Small intestine (tissue), 7 donors: ENCODE measurements at regions not wholly inside any gene's neighbourhood (a gene's known extent, or its start where the extent isn't known, plus 50 kb on each side); places are given as distances from the start of the nearest gene placed in this dataset.
"Not testable (repeated sequence)": the region's sequence is repeated elsewhere in the genome, so short reads cannot be mapped to it uniquely, and the experiment has no call there.

Source experiments
- DNase-seq, 2 donors: peaks; one replicate each; pipeline versions ENCODE4 v3.0.0 to v3.0.0-alpha.2; 2013
- FAIRE-seq: peaks from 2 replicates; lab custom pipeline; 2012; peaks lifted over from hg19 to GRCh38; lab: Jason Lieb, UNC
- H3K27ac ChIP-seq, 3 donors: one replicate each; pipeline ENCODE4 v1.5.1; 2013; ENCODE audit warnings: low read length in 2 of 3, mild to moderate bottlenecking in 2 of 3, control low read depth in 1 of 3, inconsistent platforms in 1 of 3, low read depth in 1 of 3, moderate library complexity in 1 of 3
- H3K27me3 ChIP-seq, 3 donors: one replicate each; pipeline ENCODE4 v1.6.1; 2013; ENCODE audit warnings: low read length in 3 of 3, inconsistent platforms in 1 of 3; ENCODE audit not compliant: control insufficient read depth in 3 of 3, insufficient read depth in 3 of 3
- H3K36me3 ChIP-seq, 3 donors: one replicate each; pipeline ENCODE4 v1.6.1; 2013; ENCODE audit warnings: low read length in 3 of 3, inconsistent platforms in 1 of 3, low read depth in 1 of 3, mild to moderate bottlenecking in 1 of 3, moderate library complexity in 1 of 3; ENCODE audit not compliant: control insufficient read depth in 3 of 3, insufficient read depth in 2 of 3
- H3K4me1 ChIP-seq, 3 donors: one replicate each; pipeline ENCODE4 v1.6.1; 2013; ENCODE audit warnings: low read length in 2 of 3, inconsistent platforms in 1 of 3, low read depth in 1 of 3, mild to moderate bottlenecking in 1 of 3, moderate library complexity in 1 of 3; ENCODE audit not compliant: control insufficient read depth in 3 of 3, insufficient read depth in 2 of 3
- H3K4me3 ChIP-seq, 3 donors: one replicate each; pipeline ENCODE4 v1.5.1; 2013; ENCODE audit warnings: low read length in 3 of 3, control low read depth in 1 of 3, inconsistent platforms in 1 of 3, low read depth in 1 of 3, mild to moderate bottlenecking in 1 of 3, moderate library complexity in 1 of 3
- H3K9me3 ChIP-seq, 2 donors: one replicate each; pipeline ENCODE4 v1.6.1; 2013; ENCODE audit warnings: low read depth in 1 of 2, low read length in 1 of 2; ENCODE audit not compliant: control insufficient read depth in 2 of 2, insufficient read depth in 1 of 2
- WGBS, 3 donors: extraction: QIAGEN DNeasy Blood & Tissue Kit; methylation state at CpG; one replicate each; pipeline ENCODE4 v1.1.7; 2013; 5-methylcytosine and 5-hydroxymethylcytosine counted together
- donor health status: healthy with polysubstance abuse.
- donor health status: control.
- donor health status: control.
- donor health status: Bipolar disorder and iron deficiency.
- donor health status: healthy.

DNA sequence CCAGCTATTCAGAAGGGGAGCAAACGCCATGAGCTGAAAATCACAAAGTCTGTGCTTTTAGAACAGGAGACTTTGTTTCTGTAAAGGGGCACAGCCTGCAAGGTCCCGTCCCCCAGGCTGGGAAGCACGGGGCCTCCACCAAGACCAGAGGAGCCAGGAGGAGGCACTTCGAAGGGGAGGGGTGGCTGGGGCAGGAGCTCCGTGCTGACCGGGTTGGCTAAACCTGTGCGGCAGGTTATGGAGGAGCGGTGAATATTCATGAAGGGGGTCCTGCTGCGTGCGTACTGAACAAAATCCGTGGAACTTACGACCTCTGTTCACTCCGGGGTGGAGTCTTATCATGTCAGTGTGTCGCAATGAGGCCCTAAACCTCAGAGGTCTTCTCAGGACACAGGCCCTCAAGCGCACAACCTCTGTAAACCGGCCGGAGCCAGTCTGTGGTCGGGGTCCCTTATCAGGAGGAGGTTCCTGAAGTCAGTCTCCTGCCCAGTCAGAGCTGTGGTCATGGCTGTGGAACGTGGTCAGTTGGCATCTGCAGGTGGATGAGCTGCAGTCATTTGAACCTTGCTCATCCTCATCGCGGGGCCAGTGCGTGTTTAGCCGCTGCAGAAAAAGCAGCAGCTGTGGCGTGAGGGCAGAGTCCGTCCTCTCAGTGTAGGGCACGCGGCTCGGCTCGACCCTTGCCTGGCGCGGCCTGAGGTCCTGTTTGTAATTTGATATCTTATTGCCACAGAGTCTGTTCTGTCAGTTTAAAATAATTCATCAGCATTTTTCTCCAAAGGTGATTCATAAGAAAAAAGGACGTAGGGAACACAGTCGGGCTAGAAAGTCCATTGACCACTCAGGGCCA lies 5507.7 kb upstream of the TPTE start:
- H3K9me3 ChIP-seq, H3K36me3 ChIP-seq, H3K4me3 ChIP-seq, FAIRE-seq, DNase-seq, H3K27ac ChIP-seq, H3K27me3 ChIP-seq, H3K4me1 ChIP-seq: not testable (repeated sequence)
- no CpG with 5 or more reads among the region's 33 CpGs for WGBS, 3 donors

DNA sequence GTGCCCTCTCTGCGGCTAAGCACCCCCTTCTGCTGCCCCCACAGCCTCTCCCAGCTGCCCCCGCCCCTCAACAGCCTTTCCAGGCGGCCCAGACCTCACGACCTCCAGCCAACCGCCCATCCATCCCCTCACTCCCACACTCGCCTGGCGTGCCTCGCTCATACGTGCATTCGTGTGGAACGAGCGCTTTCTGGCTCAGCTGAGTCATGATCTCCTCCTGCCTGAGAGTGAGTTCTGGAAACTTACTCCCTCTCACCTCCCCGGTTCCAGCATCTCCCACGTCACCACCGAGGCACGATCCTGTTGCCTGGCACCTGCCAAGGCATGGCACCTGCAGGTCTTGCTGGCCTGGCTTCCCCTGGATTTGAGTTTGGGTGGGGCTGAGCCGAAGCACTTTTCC lies 5506.2 kb upstream of the TPTE start:
- not testable (repeated sequence) for H3K4me3 ChIP-seq, DNase-seq, H3K36me3 ChIP-seq, H3K27ac ChIP-seq, H3K4me1 ChIP-seq, H3K9me3 ChIP-seq, FAIRE-seq, H3K27me3 ChIP-seq
- no CpG with 5 or more reads among the region's 17 CpGs for WGBS, 3 donors

DNA sequence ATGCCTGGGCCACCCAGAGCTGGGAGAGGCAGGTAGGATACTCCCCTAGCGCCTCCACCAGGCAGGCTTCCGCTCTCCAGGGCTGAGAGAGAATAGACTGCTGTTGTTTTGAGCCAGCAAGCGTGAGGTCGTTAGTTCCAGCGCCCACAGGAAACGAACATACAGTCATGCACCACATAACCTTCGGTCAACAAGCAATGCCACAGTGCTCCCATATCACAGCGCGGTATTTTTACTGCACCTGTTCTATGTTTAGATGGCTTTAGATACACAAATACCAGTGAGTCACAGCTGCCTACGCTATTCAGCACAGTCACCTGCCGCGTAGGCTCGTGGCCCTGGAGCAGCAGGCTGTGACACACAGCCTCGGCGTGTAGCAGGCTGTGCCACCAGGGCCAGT lies 5502.3 kb upstream of the TPTE start:
- not testable (repeated sequence) for H3K27me3 ChIP-seq, H3K36me3 ChIP-seq, H3K4me1 ChIP-seq, DNase-seq, H3K9me3 ChIP-seq, H3K27ac ChIP-seq, H3K4me3 ChIP-seq, FAIRE-seq
- WGBS, 3 donors = no CpG with 5 or more reads among the region's 15 CpGs

DNA sequence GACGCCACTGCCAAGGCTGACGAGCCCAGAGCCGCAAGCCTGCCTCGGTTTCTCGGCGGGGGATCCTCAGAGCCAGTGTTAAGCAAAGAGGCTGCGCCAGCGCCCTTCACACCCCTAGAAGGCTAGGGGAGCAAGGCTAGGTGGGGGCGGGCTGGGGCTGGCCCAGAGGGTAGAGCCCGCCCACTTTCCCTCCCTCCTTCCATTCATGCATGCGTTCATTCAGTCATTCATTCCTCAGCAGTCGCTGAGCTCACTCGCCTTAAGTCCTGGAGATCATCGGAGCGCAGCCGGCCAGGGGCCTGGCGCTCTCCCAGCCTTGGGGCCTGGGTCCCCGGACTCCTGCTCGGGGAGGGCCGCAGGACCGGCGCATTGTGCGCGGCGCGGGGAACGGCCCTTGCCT lies 5499.6 kb upstream of the TPTE start:
- not testable (repeated sequence) for H3K27me3 ChIP-seq, H3K4me1 ChIP-seq, H3K9me3 ChIP-seq, DNase-seq, H3K4me3 ChIP-seq, H3K36me3 ChIP-seq, FAIRE-seq, H3K27ac ChIP-seq
- no CpG with 5 or more reads among the region's 27 CpGs for WGBS, 3 donors

DNA sequence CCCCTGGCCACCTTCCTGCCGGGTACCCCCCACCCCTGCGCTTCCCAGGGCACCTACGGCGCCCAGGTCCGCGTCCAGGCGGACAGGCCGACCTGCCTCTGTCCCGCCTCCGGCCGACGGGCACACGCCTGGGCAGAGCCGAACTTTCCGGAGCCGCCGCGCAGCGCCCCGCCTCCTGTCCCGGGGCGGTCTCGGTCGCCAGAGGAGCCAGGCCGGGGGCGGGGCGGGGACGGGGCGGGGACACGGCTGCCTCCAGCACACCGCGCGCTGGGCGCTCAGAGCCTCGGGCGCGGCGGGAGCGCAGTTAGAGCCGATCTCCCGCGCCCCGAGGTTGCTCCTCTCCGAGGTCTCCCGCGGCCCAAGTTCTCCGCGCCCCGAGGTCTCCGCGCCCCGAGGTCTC lies 5499.1 kb upstream of the TPTE start:
- WGBS, 3 donors = no CpG with 5 or more reads among the region's 52 CpGs
- not testable (repeated sequence) for FAIRE-seq, H3K9me3 ChIP-seq

DNA sequence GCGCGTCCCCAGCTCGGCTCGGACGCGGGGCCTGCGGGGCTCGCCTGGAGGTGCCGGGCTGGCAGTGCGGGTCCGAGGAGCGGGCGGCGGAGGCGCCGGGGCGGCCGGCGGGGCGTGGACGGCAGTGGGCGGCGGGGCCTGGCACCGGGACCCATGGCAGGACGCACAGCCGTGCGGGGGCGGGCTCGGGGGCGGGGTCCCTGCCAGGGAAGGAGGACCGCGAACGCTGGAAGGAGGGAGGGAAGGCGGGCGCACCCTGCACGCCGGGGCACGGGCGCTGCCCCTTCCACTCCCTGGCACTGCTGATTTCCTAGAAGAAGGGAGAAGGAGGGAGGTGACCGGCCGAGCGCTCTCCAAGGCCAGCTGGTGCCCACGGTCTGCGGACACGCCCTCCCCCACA lies 5498.6 kb upstream of the TPTE start:
- H3K9me3 ChIP-seq, H3K36me3 ChIP-seq, H3K27me3 ChIP-seq, DNase-seq, H3K4me1 ChIP-seq, FAIRE-seq, H3K4me3 ChIP-seq, H3K27ac ChIP-seq: not testable (repeated sequence)
- no CpG with 5 or more reads among the region's 45 CpGs for WGBS, 3 donors

More for the DNA sequence above, 5499.1 kb upstream of the TPTE start:
- not testable (repeated sequence) for H3K36me3 ChIP-seq, H3K27ac ChIP-seq, DNase-seq, H3K4me1 ChIP-seq, H3K27me3 ChIP-seq, H3K4me3 ChIP-seq

DNA sequence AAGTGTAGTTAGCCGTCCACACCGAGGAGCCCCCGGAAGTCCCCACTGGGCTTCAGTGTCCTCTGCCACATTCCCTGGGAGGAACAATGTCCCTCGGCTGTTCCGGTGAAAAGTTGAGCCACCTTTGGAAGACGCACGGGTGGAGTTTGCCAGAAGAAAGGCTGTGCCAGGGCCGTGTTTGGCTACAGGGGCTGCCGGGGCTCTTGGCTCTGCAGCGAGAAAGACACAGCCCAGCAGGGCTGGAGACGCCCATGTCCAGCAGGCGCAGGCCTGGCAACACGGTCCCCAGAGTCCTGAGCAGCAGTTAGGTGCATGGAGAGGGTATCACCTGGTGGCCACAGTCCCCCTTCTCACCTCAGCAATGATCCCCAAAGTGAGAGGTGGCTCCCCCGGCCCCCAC lies 5486.2 kb upstream of the TPTE start:
- H3K27me3 ChIP-seq, H3K27ac ChIP-seq, H3K4me1 ChIP-seq, H3K9me3 ChIP-seq, DNase-seq, H3K4me3 ChIP-seq, H3K36me3 ChIP-seq, FAIRE-seq: not testable (repeated sequence)
- WGBS, 3 donors = no CpG with 5 or more reads among the region's 14 CpGs

DNA sequence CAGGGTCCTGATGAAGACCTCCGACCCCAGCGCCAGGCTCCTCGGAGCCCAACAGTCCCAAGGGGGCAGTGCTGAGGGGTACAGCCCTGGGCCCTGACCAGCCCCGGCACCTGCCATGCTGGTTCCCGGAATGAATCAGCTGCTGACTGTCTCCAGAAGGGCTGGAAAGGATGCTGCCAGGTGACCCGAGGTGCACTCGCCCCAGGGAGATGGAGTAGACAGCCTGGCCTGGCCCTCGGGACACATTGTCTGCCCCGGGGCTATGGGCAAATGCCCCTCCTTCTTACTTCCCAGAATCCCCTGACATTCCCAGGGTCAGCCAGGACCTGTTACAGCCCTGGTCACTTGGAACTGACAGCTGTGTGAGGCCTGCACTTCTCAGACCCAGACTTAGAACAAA lies 5485.8 kb upstream of the TPTE start:
- WGBS, 3 donors = 84 to 100% (median 100%) methylated on average over 1 to 5 of the region's 9 CpGs
- H3K36me3 ChIP-seq, DNase-seq, FAIRE-seq, H3K4me3 ChIP-seq, H3K27ac ChIP-seq, H3K27me3 ChIP-seq, H3K9me3 ChIP-seq, H3K4me1 ChIP-seq: not testable (repeated sequence)
